Colonic mucosa (tissue), 4 donors: ENCODE measurements at regions not wholly inside any gene's neighbourhood (a gene's known extent, or its start where the extent isn't known, plus 50 kb on each side); places are given as distances from the start of the nearest gene placed in this dataset.

Experiments
- DNase-seq: peaks from one replicate; pipeline ENCODE4 v3.0.0-alpha.2; 2020
- H3K27ac ChIP-seq: fragments of 200-600 bp; one replicate; pipeline ENCODE4 v1.8.0; 2021
- H3K27me3 ChIP-seq: fragments of 200-600 bp; one replicate; pipeline ENCODE4 v1.8.0; 2021
- H3K36me3 ChIP-seq: fragments of 200-600 bp; one replicate; pipeline ENCODE4 v1.8.0; 2021
- H3K4me1 ChIP-seq: fragments of 200-600 bp; one replicate; pipeline ENCODE4 v1.8.0; 2021; ENCODE audit warnings: mild to moderate bottlenecking
- H3K4me3 ChIP-seq: fragments of 200-600 bp; one replicate; pipeline ENCODE4 v1.8.0; 2021
- H3K9ac ChIP-seq, 2 donors: one replicate each; pipeline ENCODE4 v1.7.0; 2013; ENCODE audit warnings: control low read depth in 2 of 2, low read depth in 2 of 2, low read length in 2 of 2
- H3K9me3 ChIP-seq: fragments of 200-600 bp; one replicate; pipeline ENCODE4 v1.8.0; 2021
- CTCF ChIP-seq: fragments of 200-600 bp; IDR thresholded peaks from one replicate; pipeline ENCODE4 v1.8.0; 2022; ENCODE audit warnings: antibody characterized with exemption, mild to moderate bottlenecking
- intact Hi-C: fragments of 100-400 bp; cut with DNase I; formaldehyde crosslinking; loops from one replicate; pipeline ENCODE4 v1.14.1; 2022
- donor health status: healthy.
- donor health status: DM: no; HTN: no; CAD: no.
- donor health status: DM: no; HTN: no; CAD: no.

GRCh38 chr5:160921423-160922285 is 69.6 kb upstream of the ATP10B start:
- Histone ChIP-seq H3K36me3 (no peaks in the 10 kb centered on the region), H3K9ac (no peak overlapping the region), H3K9me3 (no peaks in the 10 kb centered on the region), H3K4me3 (no peak overlapping the region), H3K4me1 (peaks cover under 1% of the 10 kb centered on the region), H3K27me3 (no peaks in the 10 kb centered on the region), H3K27ac (no peak overlapping the region)
- TF ChIP-seq CTCF = no peak
- intact Hi-C loops = no loop called here
- DNase-seq = no peak

- no peak for TF ChIP-seq CTCF
- no peak for DNase-seq
Observed at GRCh38 chr5:160919626-160920025, 67.6 kb upstream of the ATP10B start.

GRCh38 chr5:160918386-160918785 is 66.4 kb upstream of the ATP10B start:
- Histone ChIP-seq H3K4me3 (no peak overlapping the region), H3K9me3 (no peaks in the 10 kb centered on the region), H3K36me3 (no peaks in the 10 kb centered on the region), H3K9ac (no peak overlapping the region), H3K4me1 (no peaks in the 10 kb centered on the region), H3K27ac (no peak overlapping the region), H3K27me3 (no peaks in the 10 kb centered on the region)
- no peak for TF ChIP-seq CTCF
- intact Hi-C loops = no loop called here
- DNase-seq = no peak

More at GRCh38 chr5:160919626-160920025, 67.6 kb upstream of the ATP10B start:
- H3K27ac ChIP-seq = no peak overlapping the region
- H3K9ac ChIP-seq = no peak overlapping the region
- no peak overlapping the region for H3K4me3 ChIP-seq
- H3K9me3 ChIP-seq = no peaks in the 10 kb centered on the region
- no peaks in the 10 kb centered on the region for H3K27me3 ChIP-seq
- intact Hi-C loops = no loop called here
- no peaks in the 10 kb centered on the region for H3K36me3 ChIP-seq
- no peaks in the 10 kb centered on the region for H3K4me1 ChIP-seq

GRCh38 chr5:160906090-160906489 is 54.1 kb upstream of the ATP10B start:
- DNase-seq = no peak
- intact Hi-C loops = no loop called here
- no peaks in the 10 kb centered on the region for H3K4me1 ChIP-seq

GRCh38 chr5:160905285-160905684 is 53.3 kb upstream of the ATP10B start:
- intact Hi-C loops = no loop called here
- Histone ChIP-seq H3K9ac (no peak overlapping the region), H3K4me3 (no peak overlapping the region), H3K9me3 (no peaks in the 10 kb centered on the region), H3K27ac (no peak overlapping the region), H3K27me3 (no peaks in the 10 kb centered on the region), H3K4me1 (no peaks in the 10 kb centered on the region), H3K36me3 (no peaks in the 10 kb centered on the region)
- TF ChIP-seq CTCF = no peak
- DNase-seq = no peak

More at GRCh38 chr5:160906090-160906489, 54.1 kb upstream of the ATP10B start:
- H3K9ac ChIP-seq = no peak overlapping the region
- no peak overlapping the region for H3K27ac ChIP-seq
- H3K9me3 ChIP-seq = no peaks in the 10 kb centered on the region
- no peak overlapping the region for H3K4me3 ChIP-seq
- no peaks in the 10 kb centered on the region for H3K36me3 ChIP-seq
- H3K27me3 ChIP-seq = no peaks in the 10 kb centered on the region
- TF ChIP-seq CTCF = no peak
